WTC11 (cell line): ENCODE measurements at regions not wholly inside any gene's neighbourhood (a gene's known extent, or its start where the extent isn't known, plus 50 kb on each side); places are given as distances from the start of the nearest gene placed in this dataset.

Experiments used
- ATAC-seq: fragments of 200-7000 bp; cut with Tn5 transposase; 2 replicates; pipeline ENCODE4 v1.10.0; 2021; ENCODE audit warnings: mild to moderate bottlenecking, moderate library complexity
- CTCF ChIA-PET: fragments of 300-600 bp; sonication (Branson Sonifier 250); formaldehyde crosslinking; loops from one replicate; lab custom pipeline; 2021; ENCODE audit warnings: antibody characterized with exemption; lab: Charles Lee
- POLR2A ChIA-PET: fragments of 350-600 bp; sonication (Branson Sonifier 250); formaldehyde crosslinking; loops from one replicate; lab custom pipeline; 2021; ENCODE audit warnings: antibody characterized with exemption; lab: Charles Lee
- DNase-seq: peaks from one replicate; pipeline ENCODE4 v3.0.0; 2021; ENCODE audit warnings: low spot score
- H3K27ac Mint-ChIP-seq: 2 replicates; pipeline ENCODE4 v1.8.0; 2021; ENCODE audit warnings: mixed read lengths
- H3K27me3 Mint-ChIP-seq: 2 replicates; pipeline ENCODE4 v1.8.0; 2021; ENCODE audit warnings: low read depth, mild to moderate bottlenecking, moderate library complexity, mixed read lengths
- H3K36me3 Mint-ChIP-seq: 2 replicates; pipeline ENCODE4 v1.8.0; 2021; ENCODE audit warnings: mixed read lengths
- H3K4me1 Mint-ChIP-seq: 2 replicates; pipeline ENCODE4 v1.8.0; 2022; ENCODE audit warnings: mixed read lengths
- H3K4me3 Mint-ChIP-seq: 2 replicates; pipeline ENCODE4 v1.8.0; 2021; ENCODE audit warnings: mild to moderate bottlenecking, moderate library complexity, mixed read lengths
- H3K9me3 Mint-ChIP-seq: 2 replicates; pipeline ENCODE4 v1.8.0; 2021; ENCODE audit warnings: mixed read lengths
- ATF3 ChIP-seq: sonication (generic); formaldehyde crosslinking; conservative IDR thresholded peaks from 2 replicates; pipeline ENCODE4 v1.8.1; 2022; ENCODE audit warnings: mild to moderate bottlenecking, missing genetic modification reagents
- ELF4 ChIP-seq: sonication (generic); formaldehyde crosslinking; IDR thresholded peaks from 2 replicates; pipeline ENCODE4 v1.8.1; 2022; ENCODE audit warnings: low read depth, mild to moderate bottlenecking, moderate library complexity, missing genetic modification reagents
- GTF2I ChIP-seq: fragments of 250-450 bp; sonication (Bioruptor Pico); conservative IDR thresholded peaks from 2 replicates; pipeline ENCODE4 v1.4.0; 2021; ENCODE audit warnings: mild to moderate bottlenecking
- JAZF1 ChIP-seq: fragments of 250-450 bp; sonication (Bioruptor Pico); IDR thresholded peaks from 2 replicates; pipeline ENCODE4 v1.9.0; 2021; ENCODE audit warnings: moderate library complexity, mild to moderate bottlenecking, inconsistent platforms
- JUN ChIP-seq: sonication (generic); formaldehyde crosslinking; IDR thresholded peaks from 2 replicates; pipeline ENCODE4 v1.8.0; 2023; ENCODE audit warnings: mild to moderate bottlenecking, missing genetic modification reagents
- MAX ChIP-seq: sonication (generic); formaldehyde crosslinking; IDR thresholded peaks from 2 replicates; pipeline ENCODE4 v1.8.0; 2022; ENCODE audit warnings: mild to moderate bottlenecking, missing genetic modification reagents
- MYBL2 ChIP-seq: sonication (generic); formaldehyde crosslinking; IDR thresholded peaks from 2 replicates; pipeline ENCODE4 v1.8.1; 2023; ENCODE audit warnings: mild to moderate bottlenecking, moderate library complexity, missing genetic modification reagents
- PRRX2 ChIP-seq: fragments of 250-450 bp; sonication (Bioruptor Pico); IDR thresholded peaks from 2 replicates; pipeline ENCODE4 v1.8.0; 2021; ENCODE audit warnings: mild to moderate bottlenecking
- RORB ChIP-seq: fragments of 250-450 bp; sonication (Bioruptor Pico); IDR thresholded peaks from 2 replicates; pipeline ENCODE4 v1.9.0; 2021; ENCODE audit warnings: mild to moderate bottlenecking
- TEAD1 ChIP-seq: sonication (generic); formaldehyde crosslinking; IDR thresholded peaks from 2 replicates; pipeline ENCODE4 v1.8.0; 2022; ENCODE audit warnings: mild to moderate bottlenecking, missing genetic modification reagents
- ZBTB21 ChIP-seq: sonication (generic); formaldehyde crosslinking; IDR thresholded peaks from 2 replicates; pipeline ENCODE4 v1.8.1; 2023; ENCODE audit warnings: mild to moderate bottlenecking, missing genetic modification reagents, borderline replicate concordance
- ZNF219 ChIP-seq: sonication (generic); formaldehyde crosslinking; IDR thresholded peaks from 2 replicates; pipeline ENCODE4 v1.8.0; 2023; ENCODE audit warnings: missing genetic modification reagents, mild to moderate bottlenecking, borderline replicate concordance
- ZSCAN18 ChIP-seq: fragments of 250-450 bp; sonication (Bioruptor Pico); IDR thresholded peaks from 2 replicates; pipeline ENCODE4 v2.1.2; 2022; ENCODE audit warnings: mild to moderate bottlenecking, moderate library complexity
- TF ChIP-seq, protein P1 (sequence below): sonication (generic); formaldehyde crosslinking; IDR thresholded peaks from 2 replicates; pipeline ENCODE4 v1.8.1; 2022; ENCODE audit warnings: mild to moderate bottlenecking, missing genetic modification reagents, moderate library complexity, borderline replicate concordance
- TF ChIP-seq, protein P2 (sequence below): fragments of 250-450 bp; sonication (Bioruptor Pico); IDR thresholded peaks from 2 replicates; pipeline ENCODE4 v1.8.0; 2021; ENCODE audit warnings: mild to moderate bottlenecking
- TF ChIP-seq, protein P3 (sequence below): sonication (generic); formaldehyde crosslinking; IDR thresholded peaks from 2 replicates; pipeline ENCODE4 v1.8.1; 2023; ENCODE audit warnings: mild to moderate bottlenecking, missing genetic modification reagents, borderline replicate concordance
- TF ChIP-seq, protein P4 (sequence below): fragments of 250-450 bp; sonication (Bioruptor Pico); IDR thresholded peaks from 2 replicates; pipeline ENCODE4 v1.9.0; 2021; ENCODE audit warnings: mild to moderate bottlenecking
- TF ChIP-seq, protein P5 (sequence below): sonication (generic); formaldehyde crosslinking; IDR thresholded peaks from 2 replicates; pipeline ENCODE4 v1.8.0; 2022; ENCODE audit warnings: mild to moderate bottlenecking, missing genetic modification reagents

- Mint-ChIP-seq H3K27ac (no peak overlapping the region), H3K9me3 (peaks cover 9% of the 10 kb centered on the region), H3K36me3 (no peaks in the 10 kb centered on the region), H3K4me1 (peaks cover 15% of the 10 kb centered on the region), H3K4me3 (no peak overlapping the region), H3K27me3 (no peaks in the 10 kb centered on the region; the same call in 1 of the 2 replicates)
- no peak for ATAC-seq
- TF ChIP-seq MYBL2 (no peak), PRRX2 (CRISPR knock-in tag) (no peak)
- ChIA-PET POLR2A (no interaction called here), CTCF (no interaction called here)
- no peak for DNase-seq
Measured at GRCh38 chrX:39534949-39535348, 562.8 kb downstream of the BCOR start.

DNA sequence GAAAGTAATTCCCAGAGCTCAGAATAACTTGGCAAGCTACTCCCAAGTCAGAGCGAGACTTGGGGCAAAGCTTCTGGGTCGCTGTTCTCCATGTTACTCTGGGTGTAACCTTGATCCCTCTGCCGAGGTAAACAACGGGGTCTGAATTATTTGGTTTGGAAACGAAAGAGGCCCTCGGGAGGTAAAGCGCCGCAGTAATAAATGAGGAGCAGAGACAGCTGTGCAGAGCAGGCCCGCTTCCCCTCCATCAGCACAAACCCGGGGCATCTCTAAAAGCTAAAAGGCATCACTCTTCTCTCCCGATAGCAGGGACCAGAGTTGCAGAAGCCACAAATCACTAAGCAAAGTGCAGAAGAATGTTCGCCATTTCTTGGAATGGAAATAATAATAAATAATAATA is 561.5 kb downstream of the BCOR start:
- CTCF ChIA-PET: no interaction called here
- peaks cover 9% of the 10 kb centered on the region for H3K9me3 Mint-ChIP-seq
- ATAC-seq: no peak

DNA sequence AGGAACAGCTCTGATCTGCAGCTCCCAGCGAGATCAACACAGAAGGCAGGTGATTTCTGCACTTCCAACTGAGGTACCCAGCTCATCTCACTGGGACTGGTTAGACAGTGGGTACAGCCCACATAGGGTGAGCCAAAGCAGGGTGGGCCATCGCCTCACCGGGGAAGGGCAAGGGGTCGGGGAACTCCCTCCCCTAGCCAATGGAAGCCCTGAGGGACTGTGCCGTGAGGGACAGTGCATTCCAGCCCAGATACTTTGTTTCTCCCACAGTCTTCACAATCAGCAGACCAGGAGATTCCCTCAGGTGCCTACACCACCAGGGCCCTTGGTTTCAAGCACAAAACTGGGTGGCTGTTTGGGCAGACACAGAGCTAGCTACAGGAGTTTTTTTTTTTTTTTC is 555.9 kb downstream of the BCOR start:
- no peak for ATAC-seq
- Mint-ChIP-seq H3K4me1 (no peaks in the 10 kb centered on the region), H3K4me3 (no peak overlapping the region), H3K27me3 (peaks cover 12% of the 10 kb centered on the region), H3K36me3 (peaks cover 11% of the 10 kb centered on the region)
- POLR2A ChIA-PET: no interaction called here
- TF ChIP-seq RORB (CRISPR knock-in tag) (no peak), MAX (CRISPR knock-in tag) (no peak), TEAD1 (no peak), ZSCAN18 (no peak), JAZF1 (CRISPR knock-in tag) (no peak)
- TF ChIP-seq, protein P1, sequence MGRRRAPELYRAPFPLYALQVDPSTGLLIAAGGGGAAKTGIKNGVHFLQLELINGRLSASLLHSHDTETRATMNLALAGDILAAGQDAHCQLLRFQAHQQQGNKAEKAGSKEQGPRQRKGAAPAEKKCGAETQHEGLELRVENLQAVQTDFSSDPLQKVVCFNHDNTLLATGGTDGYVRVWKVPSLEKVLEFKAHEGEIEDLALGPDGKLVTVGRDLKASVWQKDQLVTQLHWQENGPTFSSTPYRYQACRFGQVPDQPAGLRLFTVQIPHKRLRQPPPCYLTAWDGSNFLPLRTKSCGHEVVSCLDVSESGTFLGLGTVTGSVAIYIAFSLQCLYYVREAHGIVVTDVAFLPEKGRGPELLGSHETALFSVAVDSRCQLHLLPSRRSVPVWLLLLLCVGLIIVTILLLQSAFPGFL (CRISPR knock-in tag): no peak
- TF ChIP-seq, all 79 proteins: peak for 0
- no peak for DNase-seq
- H3K9me3 Mint-ChIP-seq: peaks cover 17% of the 10 kb centered on the region
- CTCF ChIA-PET: no interaction called here
- H3K27ac Mint-ChIP-seq: no peak overlapping the region

More for the DNA sequence above, 561.5 kb downstream of the BCOR start:
- Mint-ChIP-seq H3K4me3 (no peak overlapping the region), H3K4me1 (peaks cover 15% of the 10 kb centered on the region), H3K27me3 (no peaks in the 10 kb centered on the region; the same call in 1 of the 2 replicates), H3K27ac (no peak overlapping the region), H3K36me3 (no peaks in the 10 kb centered on the region)
- TF ChIP-seq, protein P2, sequence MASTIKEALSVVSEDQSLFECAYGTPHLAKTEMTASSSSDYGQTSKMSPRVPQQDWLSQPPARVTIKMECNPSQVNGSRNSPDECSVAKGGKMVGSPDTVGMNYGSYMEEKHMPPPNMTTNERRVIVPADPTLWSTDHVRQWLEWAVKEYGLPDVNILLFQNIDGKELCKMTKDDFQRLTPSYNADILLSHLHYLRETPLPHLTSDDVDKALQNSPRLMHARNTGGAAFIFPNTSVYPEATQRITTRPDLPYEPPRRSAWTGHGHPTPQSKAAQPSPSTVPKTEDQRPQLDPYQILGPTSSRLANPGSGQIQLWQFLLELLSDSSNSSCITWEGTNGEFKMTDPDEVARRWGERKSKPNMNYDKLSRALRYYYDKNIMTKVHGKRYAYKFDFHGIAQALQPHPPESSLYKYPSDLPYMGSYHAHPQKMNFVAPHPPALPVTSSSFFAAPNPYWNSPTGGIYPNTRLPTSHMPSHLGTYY (CRISPR knock-in tag): no peak
- no peak for DNase-seq
- POLR2A ChIA-PET: no interaction called here

- Mint-ChIP-seq H3K27me3 (peaks cover 13% of the 10 kb centered on the region), H3K4me1 (no peaks in the 10 kb centered on the region), H3K9me3 (peaks cover 17% of the 10 kb centered on the region), H3K27ac (no peak overlapping the region), H3K4me3 (no peak overlapping the region), H3K36me3 (peaks cover 11% of the 10 kb centered on the region)
- ATAC-seq (no peak), DNase-seq (no peak)
- POLR2A ChIA-PET: no interaction called here
- CTCF ChIA-PET: no interaction called here
- TF ChIP-seq, protein P3, sequence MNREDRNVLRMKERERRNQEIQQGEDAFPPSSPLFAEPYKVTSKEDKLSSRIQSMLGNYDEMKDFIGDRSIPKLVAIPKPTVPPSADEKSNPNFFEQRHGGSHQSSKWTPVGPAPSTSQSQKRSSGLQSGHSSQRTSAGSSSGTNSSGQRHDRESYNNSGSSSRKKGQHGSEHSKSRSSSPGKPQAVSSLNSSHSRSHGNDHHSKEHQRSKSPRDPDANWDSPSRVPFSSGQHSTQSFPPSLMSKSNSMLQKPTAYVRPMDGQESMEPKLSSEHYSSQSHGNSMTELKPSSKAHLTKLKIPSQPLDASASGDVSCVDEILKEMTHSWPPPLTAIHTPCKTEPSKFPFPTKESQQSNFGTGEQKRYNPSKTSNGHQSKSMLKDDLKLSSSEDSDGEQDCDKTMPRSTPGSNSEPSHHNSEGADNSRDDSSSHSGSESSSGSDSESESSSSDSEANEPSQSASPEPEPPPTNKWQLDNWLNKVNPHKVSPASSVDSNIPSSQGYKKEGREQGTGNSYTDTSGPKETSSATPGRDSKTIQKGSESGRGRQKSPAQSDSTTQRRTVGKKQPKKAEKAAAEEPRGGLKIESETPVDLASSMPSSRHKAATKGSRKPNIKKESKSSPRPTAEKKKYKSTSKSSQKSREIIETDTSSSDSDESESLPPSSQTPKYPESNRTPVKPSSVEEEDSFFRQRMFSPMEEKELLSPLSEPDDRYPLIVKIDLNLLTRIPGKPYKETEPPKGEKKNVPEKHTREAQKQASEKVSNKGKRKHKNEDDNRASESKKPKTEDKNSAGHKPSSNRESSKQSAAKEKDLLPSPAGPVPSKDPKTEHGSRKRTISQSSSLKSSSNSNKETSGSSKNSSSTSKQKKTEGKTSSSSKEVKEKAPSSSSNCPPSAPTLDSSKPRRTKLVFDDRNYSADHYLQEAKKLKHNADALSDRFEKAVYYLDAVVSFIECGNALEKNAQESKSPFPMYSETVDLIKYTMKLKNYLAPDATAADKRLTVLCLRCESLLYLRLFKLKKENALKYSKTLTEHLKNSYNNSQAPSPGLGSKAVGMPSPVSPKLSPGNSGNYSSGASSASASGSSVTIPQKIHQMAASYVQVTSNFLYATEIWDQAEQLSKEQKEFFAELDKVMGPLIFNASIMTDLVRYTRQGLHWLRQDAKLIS (CRISPR knock-in tag): no peak
- TF ChIP-seq ELF4 (no peak), GTF2I (CRISPR knock-in tag) (no peak), ATF3 (CRISPR knock-in tag) (no peak), ZNF219 (CRISPR knock-in tag) (no peak), ZBTB21 (CRISPR knock-in tag) (no peak), JUN (CRISPR knock-in tag) (no peak), ZSCAN18 (no peak), TEAD1 (no peak)
- TF ChIP-seq, protein P4, sequence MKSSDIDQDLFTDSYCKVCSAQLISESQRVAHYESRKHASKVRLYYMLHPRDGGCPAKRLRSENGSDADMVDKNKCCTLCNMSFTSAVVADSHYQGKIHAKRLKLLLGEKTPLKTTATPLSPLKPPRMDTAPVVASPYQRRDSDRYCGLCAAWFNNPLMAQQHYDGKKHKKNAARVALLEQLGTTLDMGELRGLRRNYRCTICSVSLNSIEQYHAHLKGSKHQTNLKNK (CRISPR knock-in tag): no peak
- TF ChIP-seq, protein P5, sequence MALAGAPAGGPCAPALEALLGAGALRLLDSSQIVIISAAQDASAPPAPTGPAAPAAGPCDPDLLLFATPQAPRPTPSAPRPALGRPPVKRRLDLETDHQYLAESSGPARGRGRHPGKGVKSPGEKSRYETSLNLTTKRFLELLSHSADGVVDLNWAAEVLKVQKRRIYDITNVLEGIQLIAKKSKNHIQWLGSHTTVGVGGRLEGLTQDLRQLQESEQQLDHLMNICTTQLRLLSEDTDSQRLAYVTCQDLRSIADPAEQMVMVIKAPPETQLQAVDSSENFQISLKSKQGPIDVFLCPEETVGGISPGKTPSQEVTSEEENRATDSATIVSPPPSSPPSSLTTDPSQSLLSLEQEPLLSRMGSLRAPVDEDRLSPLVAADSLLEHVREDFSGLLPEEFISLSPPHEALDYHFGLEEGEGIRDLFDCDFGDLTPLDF (CRISPR knock-in tag): no peak
Measured at GRCh38 chrX:39542316-39542715, 555.4 kb downstream of the BCOR start.
